T-helper 17 cell (primary cell): ENCODE measurements at regions not wholly inside any gene's neighbourhood (a gene's known extent, or its start where the extent isn't known, plus 50 kb on each side); places are given as distances from the start of the nearest gene placed in this dataset.

Experiments used
- ATAC-seq: fragments of 150-1000 bp; cut with Tn5 transposase; 2 replicates; pipeline ENCODE4 v1.10.0; 2021; ENCODE audit warnings: mild to moderate bottlenecking, moderate library complexity
- DNase-seq, 3 donors: peaks; one replicate each; pipeline versions ENCODE4 v3.0.0 to v3.0.0-alpha.2; 2020 to 2021
- H3K9me3 ChIP-seq: one replicate; pipeline ENCODE4 v1.7.0; 2013; ENCODE audit warnings: low read length, mild to moderate bottlenecking; ENCODE audit not compliant: control insufficient read depth, poor library complexity, severe bottlenecking
- H3K27ac Mint-ChIP-seq: one replicate; pipeline ENCODE4 v1.8.0; 2022; ENCODE audit warnings: mild to moderate bottlenecking, moderate library complexity, mixed read lengths
- H3K27me3 Mint-ChIP-seq: one replicate; pipeline ENCODE4 v1.8.0; 2022; ENCODE audit warnings: mixed read lengths
- H3K36me3 Mint-ChIP-seq: one replicate; pipeline ENCODE4 v1.8.0; 2022; ENCODE audit warnings: low read depth, mixed read lengths
- H3K4me1 Mint-ChIP-seq: one replicate; pipeline ENCODE4 v1.8.0; 2022; ENCODE audit warnings: mild to moderate bottlenecking, mixed read lengths
- H3K4me3 Mint-ChIP-seq: one replicate; pipeline ENCODE4 v1.8.0; 2022; ENCODE audit warnings: mild to moderate bottlenecking, moderate library complexity, mixed read lengths

- H3K4me1 Mint-ChIP-seq = no peaks in the 10 kb centered on the region
- H3K27ac Mint-ChIP-seq = no peak overlapping the region
- H3K36me3 Mint-ChIP-seq = no peaks in the 10 kb centered on the region
- H3K27me3 Mint-ChIP-seq = peaks cover 43% of the 10 kb centered on the region
- no peaks in the 10 kb centered on the region for H3K9me3 ChIP-seq
- ATAC-seq = no peak
- DNase-seq = no peak
- H3K4me3 Mint-ChIP-seq = no peak overlapping the region
These were observed 362.4 kb upstream of the ACTBL2 start for GRCh38 chr5:57845025-57845424.

- no peaks in the 10 kb centered on the region for H3K36me3 Mint-ChIP-seq
- H3K27me3 Mint-ChIP-seq = peaks cover 42% of the 10 kb centered on the region
- no peak overlapping the region for H3K4me3 Mint-ChIP-seq
- DNase-seq = no peak
- H3K4me1 Mint-ChIP-seq = no peaks in the 10 kb centered on the region
- no peaks in the 10 kb centered on the region for H3K9me3 ChIP-seq
- ATAC-seq = no peak
- no peak overlapping the region for H3K27ac Mint-ChIP-seq
These were observed 361.8 kb upstream of the ACTBL2 start for GRCh38 chr5:57844410-57844809.

- Mint-ChIP-seq H3K27ac (no peak overlapping the region), H3K4me3 (no peak overlapping the region), H3K36me3 (no peaks in the 10 kb centered on the region), H3K4me1 (no peaks in the 10 kb centered on the region), H3K27me3 (peaks cover 47% of the 10 kb centered on the region)
- no peaks in the 10 kb centered on the region for H3K9me3 ChIP-seq
- DNase-seq (no peak), ATAC-seq (no peak)
These were observed 360.4 kb upstream of the ACTBL2 start for GRCh38 chr5:57843059-57843367.

GRCh38 chr5:57842364-57843058 is 359.9 kb upstream of the ACTBL2 start:
- Mint-ChIP-seq H3K27me3 (peaks cover 45% of the 10 kb centered on the region), H3K36me3 (no peaks in the 10 kb centered on the region), H3K4me1 (no peaks in the 10 kb centered on the region), H3K27ac (no peak overlapping the region), H3K4me3 (no peak overlapping the region)
- no peaks in the 10 kb centered on the region for H3K9me3 ChIP-seq
- no peak for ATAC-seq
- DNase-seq = no peak

- no peak overlapping the region for H3K4me3 Mint-ChIP-seq
- no peaks in the 10 kb centered on the region for H3K4me1 Mint-ChIP-seq
- H3K27ac Mint-ChIP-seq = no peak overlapping the region
- ATAC-seq = no peak
- H3K36me3 Mint-ChIP-seq = no peaks in the 10 kb centered on the region
- no peak for DNase-seq
- H3K9me3 ChIP-seq = no peaks in the 10 kb centered on the region
- peaks cover 44% of the 10 kb centered on the region for H3K27me3 Mint-ChIP-seq
These were observed 359.2 kb upstream of the ACTBL2 start for GRCh38 chr5:57841676-57842363.

GRCh38 chr5:57839437-57840079 is 356.9 kb upstream of the ACTBL2 start:
- ATAC-seq = no peak
- Mint-ChIP-seq H3K4me1 (no peaks in the 10 kb centered on the region), H3K4me3 (no peak overlapping the region), H3K27me3 (peaks cover 42% of the 10 kb centered on the region), H3K36me3 (no peaks in the 10 kb centered on the region), H3K27ac (no peak overlapping the region)
- no peaks in the 10 kb centered on the region for H3K9me3 ChIP-seq
- DNase-seq = no peak

GRCh38 chr5:57839025-57839424 is 356.4 kb upstream of the ACTBL2 start:
- no peaks in the 10 kb centered on the region for H3K9me3 ChIP-seq
- Mint-ChIP-seq H3K4me3 (no peak overlapping the region), H3K27me3 (peaks cover 37% of the 10 kb centered on the region), H3K4me1 (no peaks in the 10 kb centered on the region), H3K36me3 (no peaks in the 10 kb centered on the region), H3K27ac (no peak overlapping the region)
- ATAC-seq = no peak
- no peak for DNase-seq

GRCh38 chr5:57836921-57837320 is 354.3 kb upstream of the ACTBL2 start:
- Mint-ChIP-seq H3K4me1 (no peaks in the 10 kb centered on the region), H3K36me3 (no peaks in the 10 kb centered on the region), H3K4me3 (no peak overlapping the region), H3K27me3 (peaks cover 28% of the 10 kb centered on the region), H3K27ac (no peak overlapping the region)
- ATAC-seq (no peak), DNase-seq (no peak)
- no peaks in the 10 kb centered on the region for H3K9me3 ChIP-seq

GRCh38 chr5:57836331-57836730 is 353.7 kb upstream of the ACTBL2 start:
- Mint-ChIP-seq H3K27me3 (peaks cover 23% of the 10 kb centered on the region), H3K27ac (no peak overlapping the region), H3K4me1 (no peaks in the 10 kb centered on the region), H3K4me3 (no peak overlapping the region), H3K36me3 (no peaks in the 10 kb centered on the region)
- DNase-seq (no peak), ATAC-seq (no peak)
- H3K9me3 ChIP-seq = no peaks in the 10 kb centered on the region

- Mint-ChIP-seq H3K4me1 (no peaks in the 10 kb centered on the region), H3K36me3 (no peaks in the 10 kb centered on the region), H3K4me3 (no peak overlapping the region), H3K27me3 (peaks cover 15% of the 10 kb centered on the region), H3K27ac (no peak overlapping the region)
- H3K9me3 ChIP-seq = no peaks in the 10 kb centered on the region
- ATAC-seq (no peak), DNase-seq (no peak)
These were observed 352.4 kb upstream of the ACTBL2 start for GRCh38 chr5:57834829-57835608.

- no peaks in the 10 kb centered on the region for H3K4me1 Mint-ChIP-seq
- H3K27ac Mint-ChIP-seq = no peak overlapping the region
- H3K9me3 ChIP-seq = no peaks in the 10 kb centered on the region
- no peak overlapping the region for H3K4me3 Mint-ChIP-seq
- DNase-seq = no peak
- H3K27me3 Mint-ChIP-seq = peaks cover 9% of the 10 kb centered on the region
- no peak for ATAC-seq
- H3K36me3 Mint-ChIP-seq = no peaks in the 10 kb centered on the region
These were observed 350.9 kb upstream of the ACTBL2 start for GRCh38 chr5:57833489-57833888.

- Mint-ChIP-seq H3K27me3 (peaks cover 4% of the 10 kb centered on the region), H3K27ac (no peak overlapping the region), H3K4me3 (no peak overlapping the region), H3K4me1 (no peaks in the 10 kb centered on the region), H3K36me3 (no peaks in the 10 kb centered on the region)
- no peak for ATAC-seq
- H3K9me3 ChIP-seq = no peaks in the 10 kb centered on the region
- no peak for DNase-seq
These were observed 350.3 kb upstream of the ACTBL2 start for GRCh38 chr5:57832875-57833274.

GRCh38 chr5:57831932-57832331 is 349.3 kb upstream of the ACTBL2 start:
- H3K9me3 ChIP-seq = no peaks in the 10 kb centered on the region
- no peak overlapping the region for H3K27ac Mint-ChIP-seq
- ATAC-seq (no peak), DNase-seq (no peak)
- H3K4me3 Mint-ChIP-seq = no peak overlapping the region
- H3K4me1 Mint-ChIP-seq = no peaks in the 10 kb centered on the region
- H3K36me3 Mint-ChIP-seq = no peaks in the 10 kb centered on the region
- peaks cover 4% of the 10 kb centered on the region for H3K27me3 Mint-ChIP-seq
